Right ventricle myocardium inferior (tissue), 1 donor: ENCODE measurements at regions not wholly inside any gene's neighbourhood (a gene's known extent, or its start where the extent isn't known, plus 50 kb on each side); places are given as distances from the start of the nearest gene placed in this dataset.

Experiments
- ATAC-seq: fragments of 200-7000 bp; cut with Tn5 transposase; one replicate; pipeline ENCODE4 v1.9.1; 2020; ENCODE audit warnings: mild to moderate bottlenecking, moderate library complexity
- DNase-seq: peaks from one replicate; pipeline ENCODE4 v3.0.0; 2021; ENCODE audit errors: missing footprints
- intact Hi-C: fragments of 100-400 bp; cut with DNase I; formaldehyde crosslinking; loops from one replicate; pipeline ENCODE4 v1.11.0; 2022
- donor health status: DM: no; HTN: yes; CAD: no; lungs with severe emphysema.

- DNase-seq (no peak), ATAC-seq (no peak)
Measured at GRCh38 chr7:124692425-124692824, 73.2 kb downstream of the GPR37 start.

GRCh38 chr7:124690840-124691239 is 74.8 kb downstream of the GPR37 start:
- intact Hi-C loops: no loop called here
- no peak for DNase-seq
- ATAC-seq: no peak

More at GRCh38 chr7:124692425-124692824, 73.2 kb downstream of the GPR37 start:
- intact Hi-C loops: no loop called here

GRCh38 chr7:124689931-124690330 is 75.7 kb downstream of the GPR37 start:
- intact Hi-C loops: no loop called here
- ATAC-seq (no peak), DNase-seq (no peak)

- ATAC-seq (no peak), DNase-seq (no peak)
- intact Hi-C loops: no loop called here
Measured at GRCh38 chr7:124689523-124689922, 76.1 kb downstream of the GPR37 start.

GRCh38 chr7:124688991-124689390 is 76.6 kb downstream of the GPR37 start:
- DNase-seq (no peak), ATAC-seq (no peak)
- intact Hi-C loops: no loop called here

GRCh38 chr7:124686543-124687171 is 78.9 kb downstream of the GPR37 start:
- DNase-seq (no peak), ATAC-seq (no peak)
- intact Hi-C loops: no loop called here

- intact Hi-C loops: no loop called here
- DNase-seq: no peak
- ATAC-seq: no peak
Measured at GRCh38 chr7:124681946-124682345, 83.6 kb downstream of the GPR37 start.

GRCh38 chr7:124680304-124680703 is 85.3 kb downstream of the GPR37 start:
- intact Hi-C loops: no loop called here
- DNase-seq: no peak
- ATAC-seq: no peak

- no peak for ATAC-seq
- intact Hi-C loops: no loop called here
Measured at GRCh38 chr7:124679586-124680225, 85.9 kb downstream of the GPR37 start.

GRCh38 chr7:124679146-124679545 is 86.4 kb downstream of the GPR37 start:
- DNase-seq (no peak), ATAC-seq (no peak)
- intact Hi-C loops: no loop called here

More at GRCh38 chr7:124679586-124680225, 85.9 kb downstream of the GPR37 start:
- DNase-seq: no peak

GRCh38 chr7:124674451-124674850 is 91.1 kb downstream of the GPR37 start:
- ATAC-seq (no peak), DNase-seq (no peak)
- intact Hi-C loops: no loop called here

- DNase-seq (no peak), ATAC-seq (no peak)
- intact Hi-C loops: no loop called here
Measured at GRCh38 chr7:124672011-124672410, 93.6 kb downstream of the GPR37 start.

- intact Hi-C loops: no loop called here
- no peak for DNase-seq
- ATAC-seq: no peak
Measured at GRCh38 chr7:124667312-124668153, 98.1 kb downstream of the GPR37 start.

- DNase-seq: no peak
- intact Hi-C loops: no loop called here
- ATAC-seq: no peak
Measured at GRCh38 chr7:124662937-124663336, 102.7 kb downstream of the GPR37 start.

GRCh38 chr7:124662372-124662771 is 103.2 kb downstream of the GPR37 start:
- ATAC-seq (no peak), DNase-seq (no peak)
- intact Hi-C loops: no loop called here

- DNase-seq: no peak
- no peak for ATAC-seq
- intact Hi-C loops: no loop called here
Measured at GRCh38 chr7:124655990-124656389, 109.6 kb downstream of the GPR37 start.

GRCh38 chr7:124652237-124652636 is 113.4 kb downstream of the GPR37 start:
- intact Hi-C loops: no loop called here
- ATAC-seq: no peak
- no peak for DNase-seq

- DNase-seq (no peak), ATAC-seq (no peak)
- intact Hi-C loops: no loop called here
Measured at GRCh38 chr7:124651136-124651535, 114.5 kb downstream of the GPR37 start.

GRCh38 chr7:124649397-124650014 is 116.1 kb downstream of the GPR37 start:
- DNase-seq: no peak

More at GRCh38 chr7:124649397-124650014, 116.1 kb downstream of the GPR37 start:
- intact Hi-C loops: no loop called here
- no peak for ATAC-seq
